Neural cell (in vitro differentiated cells): ENCODE measurements at regions not wholly inside any gene's neighbourhood (a gene's known extent, or its start where the extent isn't known, plus 50 kb on each side); places are given as distances from the start of the nearest gene placed in this dataset.

Experiments used
- H2AFZ ChIP-seq: fragments of 200-600, 300-800 bp; sonication (generic), shearing (Covaris generic); 2 replicates; pipeline ENCODE4 v1.6.0; 2014; ENCODE audit warnings: low read depth, mild to moderate bottlenecking, antibody characterized with exemption, low read length, moderate library complexity
- H3F3A ChIP-seq: fragments of 200-600 bp; shearing (Covaris generic); 2 replicates; pipeline ENCODE4 v1.6.1; 2016; ENCODE audit warnings: mild to moderate bottlenecking, moderate library complexity, mixed read lengths, antibody characterized with exemption, low read length; ENCODE audit not compliant: insufficient read depth, poor library complexity, severe bottlenecking
- H3K27ac ChIP-seq: fragments of 200-600, 300-800 bp; sonication (generic), shearing (Covaris generic); 2 replicates; pipeline ENCODE4 v1.5.1; 2014; ENCODE audit warnings: mild to moderate bottlenecking, low read length, moderate library complexity
- H3K27me3 ChIP-seq: fragments of 300-800, 200-600 bp; sonication (generic), shearing (Covaris generic); 2 replicates; pipeline ENCODE4 v1.6.0; 2014; ENCODE audit warnings: mild to moderate bottlenecking, low read depth, low read length, moderate library complexity; ENCODE audit not compliant: insufficient read depth
- H3K36me3 ChIP-seq: fragments of 300-800, 200-600 bp; sonication (generic), shearing (Covaris generic); 2 replicates; pipeline ENCODE4 v1.5.1; 2014; ENCODE audit warnings: mild to moderate bottlenecking, antibody characterized with exemption, low read length, moderate library complexity; ENCODE audit not compliant: insufficient read depth
- H3K4me2 ChIP-seq: fragments of 300-800, 200-600 bp; sonication (generic), shearing (Covaris generic); 2 replicates; pipeline ENCODE4 v1.6.0; 2014; ENCODE audit warnings: mild to moderate bottlenecking, low read length
- H3K4me3 ChIP-seq: fragments of 300-800, 200-600 bp; sonication (generic), shearing (Covaris generic); 2 replicates; pipeline ENCODE4 v1.5.1; 2014; ENCODE audit warnings: mild to moderate bottlenecking, low read length, moderate library complexity
- H3K79me2 ChIP-seq: fragments of 200-600 bp; shearing (Covaris generic); replicated peaks from 2 replicates; pipeline ENCODE4 v1.6.0; 2014; ENCODE audit warnings: mild to moderate bottlenecking, low read length, moderate library complexity; ENCODE audit not compliant: insufficient read depth
- H3K9ac ChIP-seq: fragments of 300-800, 200-600 bp; sonication (generic), shearing (Covaris generic); 2 replicates; pipeline ENCODE4 v1.6.1; 2016; ENCODE audit warnings: mild to moderate bottlenecking, low read length, mixed read lengths
- H3K9me2 ChIP-seq: fragments of 200-600 bp; shearing (Covaris generic); 2 replicates; pipeline ENCODE4 v1.6.1; 2016; ENCODE audit warnings: mild to moderate bottlenecking, low read length, mixed read lengths; ENCODE audit not compliant: insufficient read depth
- H3K9me3 ChIP-seq: fragments of 200-600, 300-800 bp; sonication (generic), shearing (Covaris generic); 2 replicates; pipeline ENCODE4 v1.6.1; 2016; ENCODE audit warnings: mild to moderate bottlenecking, mixed run types, low read length, moderate library complexity, mixed read lengths
- H4K20me1 ChIP-seq: fragments of 200-600 bp; shearing (Covaris generic); 2 replicates; pipeline ENCODE4 v1.6.1; 2016; ENCODE audit warnings: mild to moderate bottlenecking, mixed run types; ENCODE audit not compliant: insufficient read depth
- CTCF ChIP-seq: fragments of 450-650 bp; IDR thresholded peaks from 2 replicates; pipeline ENCODE4 v1.5.1; 2014; ENCODE audit warnings: antibody characterized with exemption, mild to moderate bottlenecking, moderate library complexity; ENCODE audit not compliant: poor library complexity, severe bottlenecking
- EP300 ChIP-seq: fragments of 450-650 bp; conservative IDR thresholded peaks from 2 replicates; pipeline ENCODE4 v1.6.1; 2014; ENCODE audit warnings: antibody characterized with exemption, mild to moderate bottlenecking, moderate library complexity; ENCODE audit not compliant: poor library complexity, severe bottlenecking
- EZH2 ChIP-seq: fragments of 200-600, 300-800 bp; shearing (Covaris generic), sonication (generic); IDR thresholded peaks from 2 replicates; pipeline ENCODE4 v1.6.1; 2014; ENCODE audit warnings: antibody characterized with exemption, low read length, borderline replicate concordance, mild to moderate bottlenecking; ENCODE audit not compliant: insufficient read depth, poor library complexity, severe bottlenecking
- MXI1 ChIP-seq: fragments of 450-650 bp; conservative IDR thresholded peaks from 2 replicates; pipeline ENCODE4 v1.6.1; 2014; ENCODE audit warnings: antibody characterized with exemption, mild to moderate bottlenecking; ENCODE audit not compliant: poor library complexity, severe bottlenecking
- POLR2AphosphoS5 ChIP-seq: IDR thresholded peaks from 2 replicates; pipeline ENCODE4 v1.6.1; 2012
- RAD21 ChIP-seq: fragments of 450-650 bp; conservative IDR thresholded peaks from 2 replicates; pipeline ENCODE4 v1.6.1; 2014; ENCODE audit warnings: antibody characterized with exemption, mild to moderate bottlenecking, moderate library complexity
- SMC3 ChIP-seq: fragments of 450-650 bp; conservative IDR thresholded peaks from 2 replicates; pipeline ENCODE4 v1.6.1; 2014; ENCODE audit warnings: antibody characterized with exemption, mild to moderate bottlenecking, moderate library complexity; ENCODE audit not compliant: poor library complexity
- TAF1 ChIP-seq: IDR thresholded peaks from 2 replicates; pipeline ENCODE4 v1.6.1; 2012; ENCODE audit warnings: low read depth
- TF ChIP-seq, protein P1 (sequence below): IDR thresholded peaks from 2 replicates; pipeline ENCODE4 v1.6.1; 2012; ENCODE audit warnings: borderline replicate concordance

DNA sequence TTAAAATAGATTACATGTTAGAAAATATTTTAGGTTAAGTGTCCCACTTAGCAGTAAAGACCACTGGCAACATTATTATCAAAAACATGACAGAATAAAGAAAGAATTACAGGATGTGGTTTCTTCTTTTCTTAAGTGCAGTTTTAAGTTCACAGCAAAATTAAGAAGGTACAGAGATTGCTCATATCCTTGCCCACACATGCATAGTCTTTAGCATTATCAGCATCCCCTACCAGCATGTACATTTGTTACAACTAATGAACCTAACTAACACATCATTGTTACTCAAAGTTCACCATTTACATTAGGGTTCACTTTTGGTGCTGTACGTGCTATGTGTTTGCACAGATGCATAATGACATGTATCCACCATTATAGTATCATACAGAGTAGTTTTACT lies 837.7 kb upstream of the CDH9 start:
- TF ChIP-seq MXI1: no peak
- no peak for TF ChIP-seq RAD21
- TF ChIP-seq SMC3: no peak
- TF ChIP-seq EP300: no peak
- no peak for TF ChIP-seq TAF1
- no peak for TF ChIP-seq CTCF
- no peak for TF ChIP-seq POLR2AphosphoS5
- TF ChIP-seq, protein P1, sequence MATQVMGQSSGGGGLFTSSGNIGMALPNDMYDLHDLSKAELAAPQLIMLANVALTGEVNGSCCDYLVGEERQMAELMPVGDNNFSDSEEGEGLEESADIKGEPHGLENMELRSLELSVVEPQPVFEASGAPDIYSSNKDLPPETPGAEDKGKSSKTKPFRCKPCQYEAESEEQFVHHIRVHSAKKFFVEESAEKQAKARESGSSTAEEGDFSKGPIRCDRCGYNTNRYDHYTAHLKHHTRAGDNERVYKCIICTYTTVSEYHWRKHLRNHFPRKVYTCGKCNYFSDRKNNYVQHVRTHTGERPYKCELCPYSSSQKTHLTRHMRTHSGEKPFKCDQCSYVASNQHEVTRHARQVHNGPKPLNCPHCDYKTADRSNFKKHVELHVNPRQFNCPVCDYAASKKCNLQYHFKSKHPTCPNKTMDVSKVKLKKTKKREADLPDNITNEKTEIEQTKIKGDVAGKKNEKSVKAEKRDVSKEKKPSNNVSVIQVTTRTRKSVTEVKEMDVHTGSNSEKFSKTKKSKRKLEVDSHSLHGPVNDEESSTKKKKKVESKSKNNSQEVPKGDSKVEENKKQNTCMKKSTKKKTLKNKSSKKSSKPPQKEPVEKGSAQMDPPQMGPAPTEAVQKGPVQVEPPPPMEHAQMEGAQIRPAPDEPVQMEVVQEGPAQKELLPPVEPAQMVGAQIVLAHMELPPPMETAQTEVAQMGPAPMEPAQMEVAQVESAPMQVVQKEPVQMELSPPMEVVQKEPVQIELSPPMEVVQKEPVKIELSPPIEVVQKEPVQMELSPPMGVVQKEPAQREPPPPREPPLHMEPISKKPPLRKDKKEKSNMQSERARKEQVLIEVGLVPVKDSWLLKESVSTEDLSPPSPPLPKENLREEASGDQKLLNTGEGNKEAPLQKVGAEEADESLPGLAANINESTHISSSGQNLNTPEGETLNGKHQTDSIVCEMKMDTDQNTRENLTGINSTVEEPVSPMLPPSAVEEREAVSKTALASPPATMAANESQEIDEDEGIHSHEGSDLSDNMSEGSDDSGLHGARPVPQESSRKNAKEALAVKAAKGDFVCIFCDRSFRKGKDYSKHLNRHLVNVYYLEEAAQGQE: no peak
- TF ChIP-seq EZH2: no peak
- Histone ChIP-seq H3K36me3 (no peaks in the 10 kb centered on the region), H2AFZ (no peak overlapping the region), H3K9ac (no peak overlapping the region), H3K4me3 (no peak overlapping the region), H4K20me1 (no peaks in the 10 kb centered on the region), H3K27ac (no peak overlapping the region), H3K79me2 (no peaks in the 10 kb centered on the region), H3F3A (no peaks in the 10 kb centered on the region), H3K4me2 (no peak overlapping the region), H3K9me2 (no peaks in the 10 kb centered on the region), H3K9me3 (no peaks in the 10 kb centered on the region), H3K27me3 (no peaks in the 10 kb centered on the region)

DNA sequence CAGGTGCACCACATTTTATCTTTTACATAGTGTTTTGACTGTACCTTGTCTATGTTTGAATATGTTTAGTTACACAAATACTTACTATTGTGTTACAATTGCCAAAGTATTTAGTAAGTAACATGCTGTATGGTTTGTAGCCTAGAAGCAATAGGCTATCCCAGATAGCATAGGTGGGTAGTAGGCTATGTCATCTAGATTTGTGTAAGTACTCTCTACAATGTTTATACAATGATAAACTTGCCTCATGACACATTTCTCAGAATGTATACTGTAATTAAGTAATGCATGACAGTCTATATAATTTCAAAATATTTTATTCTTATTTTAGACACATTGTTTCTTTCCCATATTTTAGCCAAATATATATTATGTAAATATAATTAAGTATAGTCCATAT lies 836.8 kb upstream of the CDH9 start:
- no peaks in the 10 kb centered on the region for H3F3A ChIP-seq
- H3K27ac ChIP-seq: no peak overlapping the region
- no peak overlapping the region for H2AFZ ChIP-seq
- no peak overlapping the region for H3K4me3 ChIP-seq
- no peaks in the 10 kb centered on the region for H3K27me3 ChIP-seq
- H3K36me3 ChIP-seq: no peaks in the 10 kb centered on the region
- no peak overlapping the region for H3K9ac ChIP-seq
- no peaks in the 10 kb centered on the region for H3K79me2 ChIP-seq
- no peaks in the 10 kb centered on the region for H4K20me1 ChIP-seq
- H3K9me2 ChIP-seq: no peaks in the 10 kb centered on the region
- no peaks in the 10 kb centered on the region for H3K9me3 ChIP-seq
- no peak for TF ChIP-seq RAD21
- no peak for TF ChIP-seq TAF1
- TF ChIP-seq CTCF: no peak
- no peak for TF ChIP-seq EP300
- no peak for TF ChIP-seq MXI1
- no peak for TF ChIP-seq SMC3
- no peak for TF ChIP-seq EZH2
- TF ChIP-seq, protein P1: no peak
- no peak for TF ChIP-seq POLR2AphosphoS5
- H3K4me2 ChIP-seq: no peak overlapping the region
